ENCODE measurements at regions not wholly inside any gene's neighbourhood (a gene's known extent, or its start where the extent isn't known, plus 50 kb on each side); places are given as distances from the start of the nearest gene placed in this dataset.

- no peak for TF ChIP-seq POLR2AphosphoS5 (IDR thresholded peaks at IDR 0.05)
- TF ChIP-seq, protein P1, sequence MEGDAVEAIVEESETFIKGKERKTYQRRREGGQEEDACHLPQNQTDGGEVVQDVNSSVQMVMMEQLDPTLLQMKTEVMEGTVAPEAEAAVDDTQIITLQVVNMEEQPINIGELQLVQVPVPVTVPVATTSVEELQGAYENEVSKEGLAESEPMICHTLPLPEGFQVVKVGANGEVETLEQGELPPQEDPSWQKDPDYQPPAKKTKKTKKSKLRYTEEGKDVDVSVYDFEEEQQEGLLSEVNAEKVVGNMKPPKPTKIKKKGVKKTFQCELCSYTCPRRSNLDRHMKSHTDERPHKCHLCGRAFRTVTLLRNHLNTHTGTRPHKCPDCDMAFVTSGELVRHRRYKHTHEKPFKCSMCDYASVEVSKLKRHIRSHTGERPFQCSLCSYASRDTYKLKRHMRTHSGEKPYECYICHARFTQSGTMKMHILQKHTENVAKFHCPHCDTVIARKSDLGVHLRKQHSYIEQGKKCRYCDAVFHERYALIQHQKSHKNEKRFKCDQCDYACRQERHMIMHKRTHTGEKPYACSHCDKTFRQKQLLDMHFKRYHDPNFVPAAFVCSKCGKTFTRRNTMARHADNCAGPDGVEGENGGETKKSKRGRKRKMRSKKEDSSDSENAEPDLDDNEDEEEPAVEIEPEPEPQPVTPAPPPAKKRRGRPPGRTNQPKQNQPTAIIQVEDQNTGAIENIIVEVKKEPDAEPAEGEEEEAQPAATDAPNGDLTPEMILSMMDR (IDR thresholded peaks at IDR 0.05) = no peak
These were observed 71.6 kb upstream of the LEF1 start for GRCh38 chr4:108240366-108240765.

Data from prostate gland (tissue), 2 donors.